GM12874 (cell line): ENCODE measurements at regions not wholly inside any gene's neighbourhood (a gene's known extent, or its start where the extent isn't known, plus 50 kb on each side); places are given as distances from the start of the nearest gene placed in this dataset.

Experiments
- CTCF ChIP-seq: IDR thresholded peaks from 2 replicates; pipeline ENCODE4 v1.5.1; 2011; ENCODE audit warnings: low read depth, mild to moderate bottlenecking, control low read depth, low read length, moderate library complexity; ENCODE audit not compliant: insufficient read depth

- TF ChIP-seq CTCF, result no peak
Measured at GRCh38 chr12:90085494-90086274, 377.0 kb upstream of the ATP2B1 start.

- no peak for TF ChIP-seq CTCF
Measured at GRCh38 chr12:90084018-90084417, 375.4 kb upstream of the ATP2B1 start.

GRCh38 chr12:90080616-90081015 lies 372.0 kb upstream of the ATP2B1 start:
- TF ChIP-seq CTCF, result no peak

GRCh38 chr12:90079529-90080210 lies 371.0 kb upstream of the ATP2B1 start:
- TF ChIP-seq CTCF, result no peak

- no peak for TF ChIP-seq CTCF
Measured at GRCh38 chr12:90078344-90078743, 369.7 kb upstream of the ATP2B1 start.

- no peak for TF ChIP-seq CTCF
Measured at GRCh38 chr12:90077756-90078155, 369.1 kb upstream of the ATP2B1 start.

- no peak for TF ChIP-seq CTCF
Measured at GRCh38 chr12:90076851-90077319, 368.2 kb upstream of the ATP2B1 start.
